HG02852 (cell line): ENCODE measurements at regions not wholly inside any gene's neighbourhood (a gene's known extent, or its start where the extent isn't known, plus 50 kb on each side); places are given as distances from the start of the nearest gene placed in this dataset.
A peak's percentile ranks its signal among the peaks of the same experiment; 100 is the strongest.
"Not testable (repeated sequence)": the region's sequence is repeated elsewhere in the genome, so short reads cannot be mapped to it uniquely, and the experiment has no call there.

Source experiments
- ATAC-seq: cut with Tn5 transposase; IDR thresholded peaks from one replicate; pipeline ENCODE4 v1.9.1; 2021; ENCODE audit warnings: mild to moderate bottlenecking, moderate library complexity; ENCODE audit not compliant: unreplicated experiment

DNA sequence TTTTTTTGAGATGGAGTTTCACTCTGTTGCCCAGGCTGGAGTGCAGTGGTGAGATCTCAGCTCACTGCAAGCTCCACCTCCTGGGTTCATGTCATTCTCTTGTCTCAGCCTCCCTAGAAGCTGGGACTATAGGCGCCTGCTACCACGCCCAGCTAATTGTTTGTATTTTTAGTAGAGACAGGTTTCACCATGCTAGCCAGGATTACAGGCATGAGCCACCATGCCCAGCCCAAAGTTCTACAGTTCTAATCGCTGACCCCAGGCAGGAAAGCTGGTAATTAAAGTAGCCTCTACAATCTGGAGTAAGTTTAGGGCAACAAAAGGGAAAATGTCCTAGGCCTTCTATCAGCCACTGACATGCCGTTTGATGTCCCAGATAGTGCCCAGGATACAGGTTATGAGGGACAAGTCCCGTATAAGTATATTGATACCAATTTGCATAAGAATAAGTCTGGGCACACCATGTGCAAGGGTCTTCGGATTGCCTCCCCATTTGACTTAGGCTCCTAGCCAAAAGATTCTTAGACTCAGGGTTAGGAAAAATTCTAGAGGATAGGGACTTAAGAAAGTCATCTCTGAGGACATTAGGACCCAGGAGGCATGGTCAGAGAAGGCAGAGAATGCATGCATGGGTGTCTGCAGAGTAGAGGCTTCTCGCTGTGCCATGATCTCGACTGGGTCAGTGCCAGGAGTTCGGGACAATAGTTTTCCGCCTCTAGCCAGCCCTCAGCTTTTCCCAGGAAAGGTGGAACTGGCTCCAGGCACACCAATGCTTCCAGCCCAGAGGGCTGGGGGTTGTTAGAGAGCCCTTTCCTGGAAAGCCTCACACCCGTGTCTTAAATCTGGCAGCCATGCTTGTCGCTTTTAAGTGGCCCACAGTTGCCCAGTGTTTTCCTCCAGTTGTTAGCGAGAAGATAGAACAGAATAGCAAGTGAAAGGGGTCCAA, 1111.1 kb downstream of the TAF11L14 start:
- ATAC-seq, result peak; percentile 32

- ATAC-seq, result peak; percentile 68
Measured at GRCh38 chr5:18745988-18746615, 1111.8 kb downstream of the TAF11L14 start.

- peak; percentile 46 for ATAC-seq
Measured at GRCh38 chr5:18749763-18750162, 1115.5 kb downstream of the TAF11L14 start.

- ATAC-seq, result no peak
Measured at GRCh38 chr5:18752317-18752716, 1118.1 kb downstream of the TAF11L14 start.

DNA sequence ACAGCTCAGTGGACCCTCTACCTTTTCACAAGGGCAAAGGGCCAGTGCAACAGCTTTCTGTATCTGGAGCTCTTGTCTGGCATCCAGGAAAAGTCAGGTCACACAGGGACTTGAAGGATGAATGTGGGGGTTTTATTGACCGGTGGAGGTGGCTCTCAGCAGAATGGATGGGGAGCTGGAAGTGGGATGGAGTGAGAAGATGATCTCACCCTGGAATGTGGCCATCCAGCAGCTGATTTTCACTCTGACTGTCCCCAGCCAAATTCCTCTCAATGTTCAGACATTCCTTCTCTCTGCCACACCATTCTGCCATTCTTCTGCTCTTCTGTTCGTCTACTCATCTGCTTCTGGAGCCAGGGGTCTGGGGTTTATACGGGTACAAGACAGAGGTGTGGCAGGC, 1119.9 kb downstream of the TAF11L14 start:
- ATAC-seq, result no peak

DNA sequence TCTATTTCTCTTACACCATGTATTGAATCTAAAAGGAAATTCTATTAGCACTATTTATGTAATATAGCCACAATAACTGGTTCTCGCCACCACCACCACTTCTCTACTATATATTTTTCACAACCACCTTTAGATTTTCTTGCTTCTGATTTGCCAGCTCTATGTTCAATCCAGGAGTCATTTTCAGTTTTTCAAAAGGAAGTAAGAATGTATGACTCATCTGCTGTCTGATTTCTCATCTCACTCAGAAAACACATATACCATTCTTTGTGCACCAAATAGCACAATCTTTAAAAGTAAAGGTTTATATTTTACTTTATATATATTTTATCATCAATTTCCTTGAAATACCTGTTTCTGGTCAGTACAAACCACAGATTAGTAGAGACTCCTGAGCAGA, 1127.5 kb downstream of the TAF11L14 start:
- peak; percentile 78 for ATAC-seq

- no peak for ATAC-seq
Measured at GRCh38 chr5:18764161-18764560, 1129.9 kb downstream of the TAF11L14 start.

- ATAC-seq, result no peak
Measured at GRCh38 chr5:18765304-18765703, 1131.0 kb downstream of the TAF11L14 start.

DNA sequence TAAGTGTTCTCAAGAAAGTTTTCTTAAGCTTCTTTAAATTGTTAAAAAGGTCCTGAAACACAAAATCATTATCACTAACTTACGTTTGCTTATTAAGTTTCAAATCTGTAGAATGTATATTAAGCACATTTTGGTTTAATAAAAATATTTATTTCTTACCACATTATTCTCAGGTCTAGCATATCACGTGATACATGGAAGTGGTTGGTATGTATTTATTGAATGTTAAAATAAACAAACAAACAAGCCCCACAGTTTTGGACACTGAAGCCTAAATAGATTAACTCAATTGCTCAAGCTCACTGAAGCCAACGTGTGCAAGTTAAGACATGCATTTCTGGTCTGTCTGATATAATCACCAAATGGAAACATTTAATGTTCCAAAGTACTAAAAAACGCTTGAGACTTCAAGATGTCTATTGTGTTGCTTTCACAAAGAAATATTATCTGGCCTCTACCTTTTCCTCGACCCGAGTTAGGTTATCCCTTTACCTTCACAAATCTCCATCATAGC, 1136.9 kb downstream of the TAF11L14 start:
- no peak for ATAC-seq

DNA sequence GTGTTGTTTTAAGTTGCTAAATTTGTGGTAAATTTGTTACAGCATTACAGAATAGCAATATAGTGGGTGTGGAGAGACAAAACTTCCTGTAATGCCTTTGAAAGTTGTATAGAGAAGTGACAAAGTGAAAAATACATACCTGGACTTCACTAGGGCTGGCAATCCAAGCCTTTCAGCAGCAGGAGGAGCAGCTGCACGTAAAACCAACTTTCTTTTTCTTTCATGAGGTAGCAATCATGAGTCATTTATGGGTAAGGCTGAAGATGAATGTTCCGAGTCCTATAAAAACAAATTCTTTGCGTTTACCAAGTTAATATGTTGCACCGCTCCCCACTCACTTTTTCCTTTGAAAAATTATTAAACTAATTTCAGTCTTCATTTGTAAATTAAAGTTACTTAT, 1138.2 kb downstream of the TAF11L14 start:
- ATAC-seq, result peak; percentile 95

DNA sequence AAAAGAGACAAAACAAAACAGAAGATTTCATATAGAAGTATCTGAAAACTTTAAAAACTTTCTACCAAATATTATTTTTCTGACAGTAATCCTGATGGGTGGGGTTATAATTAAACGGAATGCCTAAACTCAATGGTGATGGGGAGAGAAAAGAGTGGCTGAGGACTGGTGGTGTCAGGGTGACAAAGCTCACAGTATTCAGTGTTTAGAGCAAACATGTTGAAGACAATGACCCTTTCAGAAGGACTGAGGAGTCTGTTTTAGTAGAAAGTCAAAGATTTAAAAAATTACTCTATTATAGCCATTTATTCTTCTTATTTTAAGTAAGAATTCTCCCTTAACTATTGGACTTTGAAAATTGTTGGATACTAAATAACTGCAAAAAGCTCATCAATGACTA, 1144.0 kb downstream of the TAF11L14 start:
- ATAC-seq, result no peak

- no peak for ATAC-seq
Measured at GRCh38 chr5:18789218-18789998, 1155.1 kb downstream of the TAF11L14 start.

DNA sequence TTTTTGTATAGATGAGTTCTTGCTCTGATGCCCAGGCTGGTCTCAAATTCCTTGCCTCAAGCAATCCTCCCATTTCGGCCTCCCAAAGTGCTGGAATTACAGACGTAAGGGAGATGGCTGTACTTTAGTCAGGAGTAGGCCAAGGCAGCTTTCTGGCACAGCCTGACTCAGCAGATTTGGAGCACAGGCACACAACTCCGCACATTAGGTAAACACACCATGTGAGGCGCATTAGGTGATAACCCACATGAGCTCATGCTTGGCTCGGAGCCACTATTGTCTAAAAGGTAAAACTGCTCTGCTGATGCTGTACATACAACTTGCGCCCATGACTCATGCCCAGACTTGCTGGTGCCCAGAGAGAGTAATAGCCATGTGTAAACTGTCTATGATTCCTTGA, 1157.9 kb downstream of the TAF11L14 start:
- no peak for ATAC-seq

DNA sequence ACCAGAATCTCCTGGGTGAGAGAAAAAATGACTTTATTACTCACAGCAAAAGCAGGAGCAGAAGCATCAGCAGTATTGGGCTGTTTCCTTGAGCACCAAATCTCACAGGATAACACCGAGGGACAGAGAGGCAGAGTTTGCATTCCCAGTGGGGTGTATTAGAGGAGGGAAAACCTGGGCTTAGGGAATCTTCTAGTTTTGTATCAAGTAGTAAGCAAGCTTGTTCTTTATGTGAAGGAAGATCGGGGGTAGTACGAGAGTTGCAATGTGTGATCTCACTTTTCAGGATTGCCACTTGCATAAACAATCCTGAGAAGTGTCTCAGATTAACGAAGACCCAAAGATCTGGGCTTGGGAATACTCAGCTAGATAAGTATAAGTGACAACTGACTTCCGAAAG, 1163.0 kb downstream of the TAF11L14 start:
- ATAC-seq, result no peak

- no peak for ATAC-seq
Measured at GRCh38 chr5:18798058-18798457, 1163.8 kb downstream of the TAF11L14 start.

- no peak for ATAC-seq
Measured at GRCh38 chr5:18799482-18800128, 1165.3 kb downstream of the TAF11L14 start.

GRCh38 chr5:18800293-18801025, 1166.2 kb downstream of the TAF11L14 start:
- no peak for ATAC-seq

DNA sequence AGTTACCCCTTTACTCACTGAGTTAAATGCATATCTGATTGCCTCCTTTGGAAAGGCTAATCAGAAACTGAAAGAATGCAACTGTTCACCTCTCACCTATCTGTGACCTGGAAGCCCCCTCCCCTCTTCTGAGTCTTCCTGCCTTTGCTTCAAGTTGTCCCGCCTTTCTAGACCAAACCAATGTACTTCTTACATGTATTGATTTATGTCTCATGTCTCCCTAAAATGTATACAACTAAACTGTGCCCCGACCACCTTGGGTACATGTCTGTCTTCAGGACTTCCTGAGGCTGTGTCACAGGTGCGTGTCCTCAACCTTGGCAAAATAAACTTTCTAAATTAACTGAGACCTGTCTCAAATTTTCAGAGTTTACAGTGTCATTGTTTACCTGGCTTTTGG, 1167.2 kb downstream of the TAF11L14 start:
- not testable (repeated sequence) for ATAC-seq

DNA sequence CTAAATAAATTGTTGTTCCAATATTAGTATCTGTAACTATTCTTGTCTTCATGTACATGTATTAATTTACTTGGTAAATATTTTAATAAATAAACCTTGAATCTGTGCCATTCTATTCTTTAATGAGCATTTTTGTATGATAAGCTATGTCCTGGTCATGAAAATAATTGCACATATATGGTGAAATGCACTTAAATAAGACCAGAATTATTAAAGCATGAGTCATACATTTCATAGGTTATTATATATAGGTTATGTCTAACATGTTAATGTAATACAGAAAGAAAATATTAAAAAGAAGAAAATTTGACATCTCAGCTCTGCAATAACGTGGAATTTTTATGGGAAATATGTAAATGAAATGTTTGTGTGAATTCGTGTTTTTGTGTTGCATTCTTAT, 1168.1 kb downstream of the TAF11L14 start:
- ATAC-seq, result no peak

DNA sequence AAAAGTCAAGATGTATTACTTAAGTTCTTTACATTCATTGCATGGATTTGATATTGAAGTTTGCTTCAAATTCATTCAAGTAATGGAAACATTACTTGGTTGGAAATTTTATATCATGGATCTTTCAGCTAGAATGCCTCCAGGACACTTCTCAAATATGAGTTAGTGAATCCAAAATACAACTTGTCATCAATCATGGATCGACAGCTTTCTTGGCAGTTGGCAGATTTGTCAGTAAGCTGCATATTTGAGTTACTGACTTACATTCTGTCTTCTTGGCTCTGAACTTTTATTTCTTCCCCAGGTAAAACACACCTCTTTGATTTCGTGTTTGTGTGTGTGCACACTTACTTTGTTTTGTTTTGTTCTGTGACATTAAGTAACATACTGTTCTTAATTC, 1171.1 kb downstream of the TAF11L14 start:
- no peak for ATAC-seq
